ENCODE measurements at regions not wholly inside any gene's neighbourhood (a gene's known extent, or its start where the extent isn't known, plus 50 kb on each side); places are given as distances from the start of the nearest gene placed in this dataset.

DNA sequence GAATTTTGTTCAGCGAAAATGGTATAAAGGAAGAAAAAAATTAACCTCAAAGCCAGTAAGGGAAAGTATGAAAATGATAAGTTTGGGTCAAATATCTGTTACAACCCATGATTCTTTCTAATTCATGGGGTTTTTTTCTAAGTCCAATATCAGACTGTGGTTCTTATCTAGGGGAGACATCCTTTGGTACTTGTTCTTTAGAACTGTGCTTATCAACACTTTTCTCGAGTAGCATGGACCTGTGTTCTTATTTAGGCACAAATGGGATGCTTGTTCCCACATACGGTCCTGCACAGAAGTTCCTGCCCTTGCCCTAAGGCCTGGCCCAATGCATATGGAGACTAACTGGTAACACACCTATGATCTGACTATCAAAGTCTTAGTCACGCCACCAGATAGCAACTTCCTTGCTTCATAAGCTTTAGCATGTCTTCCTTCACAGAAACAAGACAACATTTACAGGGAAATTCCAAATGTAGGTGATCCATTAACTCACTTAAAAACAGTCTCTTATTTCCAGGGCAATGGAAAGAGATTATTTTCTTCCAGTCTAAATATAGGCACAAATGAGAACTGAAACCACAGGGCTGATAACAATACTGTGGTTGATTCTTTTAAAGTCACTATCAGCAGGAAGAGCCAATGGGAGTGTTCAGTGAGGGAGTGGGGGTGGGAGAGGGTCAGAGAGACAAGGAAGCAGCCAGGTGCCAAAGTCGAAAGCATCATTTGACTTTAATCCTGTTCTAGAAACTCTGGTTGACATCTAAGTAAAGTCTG is 268.8 kb upstream of the ANKRD55 start:
- 100% methylated on average over 1 of the region's 5 CpGs for WGBS (ENCODE audit: insufficient coverage, low lambda C conversion rate)
- DNase-seq: peak; percentile 78 to 91
- no peak overlapping the region for H3K4me3 ChIP-seq (ENCODE audit: low read length)
- no peaks in the 10 kb centered on the region for H3K36me3 ChIP-seq (ENCODE audit: control insufficient read depth, insufficient read depth, low read length)
- no peaks in the 10 kb centered on the region for H3K27me3 ChIP-seq (ENCODE audit: control insufficient read depth, insufficient read depth, low read length)
- H3K27ac ChIP-seq (ENCODE audit: low read length): peak overlapping the region; percentile 88
- peaks cover 32% of the 10 kb centered on the region for H3K4me1 ChIP-seq (ENCODE audit: control insufficient read depth, insufficient read depth, low read length)
- peaks cover 7% of the 10 kb centered on the region for H3K9me3 ChIP-seq (ENCODE audit: control insufficient read depth, low read depth, low read length)

DNA sequence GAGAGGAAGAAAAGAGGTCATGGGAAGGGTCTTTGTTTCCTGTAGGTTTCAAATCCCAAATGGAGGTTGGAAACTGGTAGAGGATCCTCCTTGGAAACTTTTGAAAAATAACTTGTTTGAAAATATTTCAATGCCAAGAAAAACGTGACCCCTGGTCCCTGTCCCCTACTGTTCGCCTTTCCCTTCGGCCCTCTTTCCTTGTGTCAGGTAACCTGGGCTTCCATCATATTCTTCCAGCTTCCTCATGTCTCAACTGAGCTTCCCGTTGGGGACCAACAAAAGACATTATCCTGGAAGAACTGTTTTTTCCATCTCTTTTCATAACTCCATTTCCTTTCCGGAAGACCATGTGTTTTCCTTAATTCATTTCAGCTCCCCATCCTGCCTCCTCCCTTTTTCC is 266.8 kb upstream of the ANKRD55 start:
- no peak overlapping the region for H3K27ac ChIP-seq (ENCODE audit: low read length)
- H3K27me3 ChIP-seq (ENCODE audit: control insufficient read depth, insufficient read depth, low read length): no peaks in the 10 kb centered on the region
- 96% methylated on average over 5 of the region's 5 CpGs for WGBS (ENCODE audit: insufficient coverage, low lambda C conversion rate)
- H3K36me3 ChIP-seq (ENCODE audit: control insufficient read depth, insufficient read depth, low read length): no peaks in the 10 kb centered on the region
- H3K9me3 ChIP-seq (ENCODE audit: control insufficient read depth, low read depth, low read length): peaks cover 7% of the 10 kb centered on the region
- H3K4me1 ChIP-seq (ENCODE audit: control insufficient read depth, insufficient read depth, low read length): peaks cover 15% of the 10 kb centered on the region
- H3K4me3 ChIP-seq (ENCODE audit: low read length): no peak overlapping the region
- no peak for DNase-seq

DNA sequence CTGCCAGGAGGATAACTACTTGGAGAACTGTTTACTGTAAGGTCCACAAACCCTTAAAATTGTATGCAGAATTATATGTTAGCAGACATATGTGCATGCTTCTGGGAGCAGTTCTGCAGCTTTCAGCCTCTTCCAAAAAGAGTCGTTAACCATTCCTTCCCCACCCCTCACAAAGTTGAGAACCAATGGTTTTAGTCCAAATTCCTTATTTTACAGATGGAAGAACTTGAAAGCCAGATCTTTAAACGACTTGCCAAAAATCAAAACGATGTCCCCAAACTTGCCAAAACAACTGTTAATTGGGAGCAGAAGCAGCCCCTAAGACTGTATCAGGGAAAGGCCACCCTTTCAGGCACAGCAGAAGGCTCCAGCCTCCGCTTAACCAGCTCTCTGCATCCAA is 266.4 kb upstream of the ANKRD55 start:
- no peak overlapping the region for H3K27ac ChIP-seq (ENCODE audit: low read length)
- DNase-seq: no peak
- H3K27me3 ChIP-seq (ENCODE audit: control insufficient read depth, insufficient read depth, low read length): no peaks in the 10 kb centered on the region
- H3K4me1 ChIP-seq (ENCODE audit: control insufficient read depth, insufficient read depth, low read length): peaks cover 15% of the 10 kb centered on the region
- no CpG with 5 or more reads among the region's 4 CpGs for WGBS (ENCODE audit: insufficient coverage, low lambda C conversion rate)
- no peak overlapping the region for H3K4me3 ChIP-seq (ENCODE audit: low read length)
- H3K36me3 ChIP-seq (ENCODE audit: control insufficient read depth, insufficient read depth, low read length): no peaks in the 10 kb centered on the region
- peaks cover 7% of the 10 kb centered on the region for H3K9me3 ChIP-seq (ENCODE audit: control insufficient read depth, low read depth, low read length)

DNA sequence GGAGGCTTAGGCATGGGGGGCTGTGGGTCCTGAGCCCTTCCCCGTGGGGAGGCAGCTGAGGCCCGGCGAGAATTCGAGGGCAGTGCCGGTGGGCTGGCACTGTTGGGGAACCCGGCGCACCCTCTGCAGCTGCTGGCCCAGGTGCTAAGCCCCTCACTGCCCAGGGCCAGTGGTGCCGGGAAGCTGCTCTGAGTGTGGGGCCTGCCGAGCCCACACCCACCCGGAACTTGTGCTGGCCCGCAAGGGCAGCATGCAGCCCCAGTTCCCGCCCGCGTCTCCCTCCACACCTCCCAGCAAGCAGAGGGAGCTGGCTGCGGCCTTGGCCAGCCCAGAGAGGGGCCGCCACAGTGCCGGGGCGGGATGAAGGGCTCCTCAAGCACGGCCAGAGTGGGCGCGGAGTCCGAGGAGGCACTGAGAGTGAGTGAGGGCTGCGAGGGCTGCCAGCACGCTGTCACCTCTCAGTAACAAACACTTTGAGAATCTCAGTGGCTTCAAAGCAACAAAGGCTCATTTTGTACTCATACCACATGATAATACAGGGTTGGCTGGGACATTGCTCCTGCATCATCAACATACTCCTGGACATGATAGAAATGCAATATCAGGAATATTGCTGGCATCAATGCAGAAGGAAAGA is 265.7 kb upstream of the ANKRD55 start:
- Histone ChIP-seq H3K36me3 (ENCODE audit: control insufficient read depth, insufficient read depth, low read length) (no peaks in the 10 kb centered on the region), H3K27ac (ENCODE audit: low read length) (no peak overlapping the region), H3K9me3 (ENCODE audit: control insufficient read depth, low read depth, low read length) (peaks cover 7% of the 10 kb centered on the region), H3K4me3 (ENCODE audit: low read length) (no peak overlapping the region), H3K27me3 (ENCODE audit: control insufficient read depth, insufficient read depth, low read length) (no peaks in the 10 kb centered on the region), H3K4me1 (ENCODE audit: control insufficient read depth, insufficient read depth, low read length) (peaks cover 15% of the 10 kb centered on the region)
- no CpG with 5 or more reads among the region's 24 CpGs for WGBS (ENCODE audit: insufficient coverage, low lambda C conversion rate)
- no peak for DNase-seq

DNA sequence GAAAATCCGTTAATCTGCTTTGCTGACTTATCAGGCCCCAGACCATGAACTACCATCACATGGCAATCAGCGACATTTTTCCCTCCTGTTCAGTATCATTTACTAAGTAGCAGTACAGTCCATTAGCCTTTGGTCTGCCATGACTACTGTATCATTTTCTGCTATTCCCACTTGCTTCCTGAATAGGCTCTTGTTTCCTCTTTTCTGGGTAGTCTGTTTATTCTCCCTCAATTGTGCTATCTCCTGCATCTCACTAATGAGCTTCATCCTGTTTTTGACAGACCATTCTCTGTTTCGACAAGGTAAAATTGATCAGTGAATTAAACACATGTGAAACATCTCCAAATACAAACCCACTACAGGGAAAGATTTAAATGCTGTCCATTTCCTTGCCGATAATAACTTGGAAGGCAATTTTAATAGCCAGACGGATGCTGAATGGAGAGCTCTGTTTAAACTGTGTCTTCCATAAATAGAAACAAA is 263.5 kb upstream of the ANKRD55 start:
- WGBS (ENCODE audit: insufficient coverage, low lambda C conversion rate): 93% methylated on average over 3 of the region's 5 CpGs
- DNase-seq: no peak

DNA sequence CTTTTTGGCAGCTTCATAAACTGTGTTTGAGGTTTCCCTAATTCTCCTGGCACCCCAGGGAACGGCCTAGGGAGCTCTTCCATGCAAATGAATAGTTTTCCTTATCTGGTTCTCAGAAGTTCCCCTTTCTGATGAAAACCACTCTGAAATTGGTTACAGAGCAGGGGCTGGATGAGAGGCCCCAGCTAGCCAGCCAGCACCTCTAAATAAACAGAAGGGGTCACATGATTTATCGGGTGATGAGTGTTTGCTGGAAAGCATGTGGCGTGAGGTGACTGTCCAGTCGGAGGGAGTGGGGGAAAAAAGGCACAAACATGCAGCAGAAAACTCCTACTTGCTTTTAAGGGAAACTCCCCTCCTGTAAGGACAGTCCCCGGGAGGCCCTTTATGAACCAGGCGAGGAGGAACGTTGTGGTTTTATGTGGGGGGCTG is 261.2 kb upstream of the ANKRD55 start:
- WGBS (ENCODE audit: insufficient coverage, low lambda C conversion rate): no CpG with 5 or more reads among the region's 7 CpGs
- Histone ChIP-seq H3K36me3 (ENCODE audit: control insufficient read depth, insufficient read depth, low read length) (no peaks in the 10 kb centered on the region), H3K9me3 (ENCODE audit: control insufficient read depth, low read depth, low read length) (peaks cover 7% of the 10 kb centered on the region), H3K4me1 (ENCODE audit: control insufficient read depth, insufficient read depth, low read length) (peaks cover 9% of the 10 kb centered on the region), H3K4me3 (ENCODE audit: low read length) (no peak overlapping the region), H3K27ac (ENCODE audit: low read length) (no peak overlapping the region), H3K27me3 (ENCODE audit: control insufficient read depth, insufficient read depth, low read length) (no peaks in the 10 kb centered on the region)
- no peak for DNase-seq

More for the DNA sequence above, 263.5 kb upstream of the ANKRD55 start:
- no peaks in the 10 kb centered on the region for H3K36me3 ChIP-seq (ENCODE audit: control insufficient read depth, insufficient read depth, low read length)
- H3K4me1 ChIP-seq (ENCODE audit: control insufficient read depth, insufficient read depth, low read length): peaks cover 4% of the 10 kb centered on the region
- peaks cover 7% of the 10 kb centered on the region for H3K9me3 ChIP-seq (ENCODE audit: control insufficient read depth, low read depth, low read length)
- no peaks in the 10 kb centered on the region for H3K27me3 ChIP-seq (ENCODE audit: control insufficient read depth, insufficient read depth, low read length)
- no peak overlapping the region for H3K27ac ChIP-seq (ENCODE audit: low read length)
- H3K4me3 ChIP-seq (ENCODE audit: low read length): no peak overlapping the region

DNA sequence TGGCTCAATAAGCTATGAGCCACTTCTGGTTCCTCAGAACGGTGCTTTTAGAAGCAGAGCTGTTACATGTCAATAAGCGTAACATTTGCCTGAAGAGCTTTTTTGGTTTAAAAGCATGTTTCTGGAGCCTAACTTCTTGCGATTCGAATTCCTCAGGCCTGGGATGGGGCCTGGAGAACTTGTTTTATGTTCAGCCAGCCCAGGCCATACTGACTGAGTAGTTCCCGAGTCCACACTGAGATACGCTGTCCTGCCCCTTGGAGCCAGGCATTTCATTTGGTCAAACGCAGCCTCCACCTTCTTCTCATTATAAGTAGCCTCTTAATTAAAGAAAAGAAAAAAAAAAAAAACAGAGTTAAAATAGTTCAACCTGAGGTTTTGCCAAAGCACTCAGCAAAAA is 260.6 kb upstream of the ANKRD55 start:
- WGBS (ENCODE audit: insufficient coverage, low lambda C conversion rate): no CpG with 5 or more reads among the region's 7 CpGs
- no peak overlapping the region for H3K27ac ChIP-seq (ENCODE audit: low read length)
- no peak overlapping the region for H3K4me3 ChIP-seq (ENCODE audit: low read length)
- no peaks in the 10 kb centered on the region for H3K36me3 ChIP-seq (ENCODE audit: control insufficient read depth, insufficient read depth, low read length)
- DNase-seq: no peak
- H3K4me1 ChIP-seq (ENCODE audit: control insufficient read depth, insufficient read depth, low read length): peaks cover 9% of the 10 kb centered on the region
- H3K27me3 ChIP-seq (ENCODE audit: control insufficient read depth, insufficient read depth, low read length): no peaks in the 10 kb centered on the region
- H3K9me3 ChIP-seq (ENCODE audit: control insufficient read depth, low read depth, low read length): peaks cover 5% of the 10 kb centered on the region

DNA sequence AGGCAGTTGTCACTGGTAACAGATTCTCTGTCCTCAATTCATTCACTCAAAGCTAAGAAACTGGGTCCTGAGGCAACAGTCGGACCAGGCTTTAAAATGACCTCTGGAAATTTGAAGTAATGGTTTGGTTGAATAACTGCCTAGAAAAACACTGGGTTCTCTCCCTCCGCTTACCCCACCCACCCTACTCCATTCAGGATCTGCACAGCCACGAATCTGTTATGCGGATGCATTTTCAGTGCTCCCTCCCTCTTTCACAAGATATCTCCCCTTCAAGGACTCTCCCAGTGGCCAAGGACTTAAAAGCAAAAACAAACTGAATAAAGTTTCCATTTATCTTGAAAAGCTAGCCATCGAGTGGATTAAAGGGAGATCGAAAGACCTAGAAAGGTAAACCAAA is 260.2 kb upstream of the ANKRD55 start:
- Histone ChIP-seq H3K9me3 (ENCODE audit: control insufficient read depth, low read depth, low read length) (peaks cover under 1% of the 10 kb centered on the region), H3K4me1 (ENCODE audit: control insufficient read depth, insufficient read depth, low read length) (peaks cover 9% of the 10 kb centered on the region), H3K4me3 (ENCODE audit: low read length) (no peak overlapping the region), H3K36me3 (ENCODE audit: control insufficient read depth, insufficient read depth, low read length) (no peaks in the 10 kb centered on the region), H3K27me3 (ENCODE audit: control insufficient read depth, insufficient read depth, low read length) (no peaks in the 10 kb centered on the region), H3K27ac (ENCODE audit: low read length) (no peak overlapping the region)
- 29% methylated on average over 1 of the region's 6 CpGs for WGBS (ENCODE audit: insufficient coverage, low lambda C conversion rate)
- DNase-seq: no peak

DNA sequence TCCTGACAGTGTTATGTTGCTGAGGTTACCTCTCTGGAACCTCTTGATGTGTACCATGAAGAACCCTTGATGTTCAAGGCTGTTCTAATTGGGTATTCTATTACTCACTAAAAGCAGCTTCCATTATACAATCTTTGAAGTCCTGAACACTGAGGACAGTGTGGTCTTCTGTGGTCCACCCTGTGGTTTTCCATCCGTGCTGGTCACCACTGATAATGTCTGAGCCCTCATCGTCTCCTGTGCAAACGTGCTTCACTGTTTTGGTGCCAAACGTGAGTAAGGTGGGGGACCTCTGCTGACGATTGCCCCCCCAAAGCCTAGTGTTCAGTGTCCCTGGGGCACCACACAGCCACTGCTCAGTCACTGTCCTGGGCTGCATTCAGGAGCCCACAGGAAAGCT is 259.7 kb upstream of the ANKRD55 start:
- DNase-seq: no peak
- Histone ChIP-seq H3K9me3 (ENCODE audit: control insufficient read depth, low read depth, low read length) (peaks cover 6% of the 10 kb centered on the region), H3K27ac (ENCODE audit: low read length) (no peak overlapping the region), H3K4me1 (ENCODE audit: control insufficient read depth, insufficient read depth, low read length) (peaks cover 9% of the 10 kb centered on the region), H3K4me3 (ENCODE audit: low read length) (no peak overlapping the region), H3K36me3 (ENCODE audit: control insufficient read depth, insufficient read depth, low read length) (no peaks in the 10 kb centered on the region), H3K27me3 (ENCODE audit: control insufficient read depth, insufficient read depth, low read length) (no peaks in the 10 kb centered on the region)
- WGBS (ENCODE audit: insufficient coverage, low lambda C conversion rate): 100% methylated on average over 1 of the region's 5 CpGs

DNA sequence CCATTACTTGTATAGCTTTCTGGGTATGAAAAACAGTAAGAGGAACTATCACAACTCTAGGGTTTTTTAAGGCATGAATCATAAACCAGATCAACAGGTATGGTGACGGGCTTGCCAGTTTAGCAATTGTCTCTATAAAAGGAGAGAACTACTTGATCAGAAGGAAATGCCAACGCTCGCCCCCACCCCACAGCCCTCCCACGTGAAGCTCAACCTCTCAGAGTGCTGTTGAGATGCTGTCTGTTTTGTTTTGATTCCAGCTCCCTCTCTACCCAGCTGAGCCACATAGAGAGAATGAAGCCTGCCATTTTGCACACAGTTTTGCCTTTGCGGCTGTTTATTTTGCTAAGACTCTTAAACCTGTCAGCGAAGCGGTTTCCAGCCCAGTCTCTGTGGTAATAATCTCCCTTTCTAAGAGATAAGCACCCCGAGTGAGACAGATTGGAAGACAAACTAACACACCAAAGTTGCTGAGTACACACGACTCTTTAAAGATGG is 257.9 kb upstream of the ANKRD55 start:
- Histone ChIP-seq H3K4me1 (ENCODE audit: control insufficient read depth, insufficient read depth, low read length) (peaks cover 9% of the 10 kb centered on the region), H3K4me3 (ENCODE audit: low read length) (no peak overlapping the region), H3K27me3 (ENCODE audit: control insufficient read depth, insufficient read depth, low read length) (no peaks in the 10 kb centered on the region), H3K36me3 (ENCODE audit: control insufficient read depth, insufficient read depth, low read length) (no peaks in the 10 kb centered on the region), H3K9me3 (ENCODE audit: control insufficient read depth, low read depth, low read length) (peaks cover 10% of the 10 kb centered on the region), H3K27ac (ENCODE audit: low read length) (peak overlapping the region; percentile 59)
- WGBS (ENCODE audit: insufficient coverage, low lambda C conversion rate): no CpG with 5 or more reads among the region's 9 CpGs
- peak in 1 of 2 donors; percentile 69 for DNase-seq
